ENCODE measurements at regions not wholly inside any gene's neighbourhood (a gene's known extent, or its start where the extent isn't known, plus 50 kb on each side); places are given as distances from the start of the nearest gene placed in this dataset.
"Not testable (repeated sequence)": the region's sequence is repeated elsewhere in the genome, so short reads cannot be mapped to it uniquely, and the experiment has no call there.

- no peak for DNase-seq (ENCODE audit: low spot score in 2 of 2)
- H3K4me1 Mint-ChIP-seq: peaks cover 18% of the 10 kb centered on the region
- H3K27me3 Mint-ChIP-seq: no peaks in the 10 kb centered on the region
- no peaks in the 10 kb centered on the region for H3K9me3 Mint-ChIP-seq
- H3K36me3 Mint-ChIP-seq: no peaks in the 10 kb centered on the region
- no peak overlapping the region for H3K27ac Mint-ChIP-seq
- no peak overlapping the region for H3K4me3 Mint-ChIP-seq
- ATAC-seq (ENCODE audit: low read depth): no peak
Measured at GRCh38 chr6:134434019-134434942, 116.4 kb upstream of the SGK1 start.

- no peak overlapping the region for H3K4me3 Mint-ChIP-seq
- no peaks in the 10 kb centered on the region for H3K9me3 Mint-ChIP-seq
- no peaks in the 10 kb centered on the region for H3K36me3 Mint-ChIP-seq
- peaks cover 12% of the 10 kb centered on the region for H3K4me1 Mint-ChIP-seq
- DNase-seq (ENCODE audit: low spot score in 2 of 2) (no peak), ATAC-seq (ENCODE audit: low read depth) (no peak)
- no peaks in the 10 kb centered on the region for H3K27me3 Mint-ChIP-seq
- H3K27ac Mint-ChIP-seq: no peak overlapping the region
Measured at GRCh38 chr6:134432036-134432435, 114.1 kb upstream of the SGK1 start.

- ATAC-seq (ENCODE audit: low read depth): no peak
- DNase-seq (ENCODE audit: low spot score in 2 of 2): no peak
- Mint-ChIP-seq H3K27ac (no peak overlapping the region), H3K36me3 (no peaks in the 10 kb centered on the region), H3K27me3 (no peaks in the 10 kb centered on the region), H3K9me3 (no peaks in the 10 kb centered on the region), H3K4me1 (peaks cover 10% of the 10 kb centered on the region), H3K4me3 (no peak overlapping the region)
Measured at GRCh38 chr6:134431421-134431859, 113.5 kb upstream of the SGK1 start.

DNA sequence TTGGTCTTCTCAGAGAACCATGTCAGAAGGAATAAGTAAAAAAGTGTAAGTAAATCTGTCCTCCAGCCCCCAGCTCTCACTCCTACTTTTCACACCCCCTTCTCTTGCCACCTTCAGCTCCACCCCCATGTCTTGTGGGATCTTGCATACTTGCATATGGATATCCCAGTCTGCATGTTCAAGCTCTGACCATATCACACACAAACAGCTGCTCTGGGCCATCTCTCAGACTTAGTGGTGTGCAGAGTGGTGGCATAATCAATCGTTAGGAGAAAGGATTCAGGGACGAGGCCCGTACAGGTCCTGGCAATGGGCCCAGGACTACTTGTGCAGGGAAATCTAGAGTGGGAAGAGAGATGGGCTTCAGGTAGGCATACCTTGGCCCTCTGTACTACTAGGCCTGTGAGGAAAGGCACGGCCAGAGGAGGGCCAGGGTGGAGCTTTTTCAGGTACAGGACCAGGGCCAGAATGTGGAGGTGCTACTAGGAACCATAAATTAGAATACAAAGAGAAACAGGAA lies 112.0 kb upstream of the SGK1 start:
- no peak overlapping the region for H3K4me3 Mint-ChIP-seq
- peaks cover 3% of the 10 kb centered on the region for H3K4me1 Mint-ChIP-seq
- no peaks in the 10 kb centered on the region for H3K27me3 Mint-ChIP-seq
- no peaks in the 10 kb centered on the region for H3K36me3 Mint-ChIP-seq
- H3K9me3 Mint-ChIP-seq: no peaks in the 10 kb centered on the region
- ATAC-seq (ENCODE audit: low read depth) (no peak), DNase-seq (ENCODE audit: low spot score in 2 of 2) (no peak)
- H3K27ac Mint-ChIP-seq: no peak overlapping the region

- no peaks in the 10 kb centered on the region for H3K9me3 Mint-ChIP-seq
- H3K27ac Mint-ChIP-seq: no peak overlapping the region
- no peaks in the 10 kb centered on the region for H3K36me3 Mint-ChIP-seq
- ATAC-seq (ENCODE audit: low read depth) (no peak), DNase-seq (ENCODE audit: low spot score in 2 of 2) (no peak)
- H3K4me3 Mint-ChIP-seq: no peak overlapping the region
- no peaks in the 10 kb centered on the region for H3K27me3 Mint-ChIP-seq
- H3K4me1 Mint-ChIP-seq: peaks cover 6% of the 10 kb centered on the region
Measured at GRCh38 chr6:134427721-134428120, 109.8 kb upstream of the SGK1 start.

- peaks cover 6% of the 10 kb centered on the region for H3K4me1 Mint-ChIP-seq
- H3K9me3 Mint-ChIP-seq: no peaks in the 10 kb centered on the region
- H3K27ac Mint-ChIP-seq: no peak overlapping the region
- DNase-seq (ENCODE audit: low spot score in 2 of 2) (no peak), ATAC-seq (ENCODE audit: low read depth) (no peak)
- no peak overlapping the region for H3K4me3 Mint-ChIP-seq
- no peaks in the 10 kb centered on the region for H3K27me3 Mint-ChIP-seq
- no peaks in the 10 kb centered on the region for H3K36me3 Mint-ChIP-seq
Measured at GRCh38 chr6:134426623-134427022, 108.7 kb upstream of the SGK1 start.

- not testable (repeated sequence) for ATAC-seq (ENCODE audit: low read depth); H3K4me1 Mint-ChIP-seq; H3K27me3 Mint-ChIP-seq; H3K27ac Mint-ChIP-seq; H3K9me3 Mint-ChIP-seq; DNase-seq (ENCODE audit: low spot score in 2 of 2); H3K36me3 Mint-ChIP-seq; H3K4me3 Mint-ChIP-seq
Measured at GRCh38 chr6:134425917-134426316, 108.0 kb upstream of the SGK1 start.

- Mint-ChIP-seq H3K36me3 (no peaks in the 10 kb centered on the region), H3K4me3 (no peak overlapping the region), H3K27ac (no peak overlapping the region), H3K9me3 (no peaks in the 10 kb centered on the region), H3K4me1 (peaks cover 6% of the 10 kb centered on the region), H3K27me3 (no peaks in the 10 kb centered on the region)
- ATAC-seq (ENCODE audit: low read depth) (no peak), DNase-seq (ENCODE audit: low spot score in 2 of 2) (no peak)
Measured at GRCh38 chr6:134425513-134425912, 107.6 kb upstream of the SGK1 start.

DNA sequence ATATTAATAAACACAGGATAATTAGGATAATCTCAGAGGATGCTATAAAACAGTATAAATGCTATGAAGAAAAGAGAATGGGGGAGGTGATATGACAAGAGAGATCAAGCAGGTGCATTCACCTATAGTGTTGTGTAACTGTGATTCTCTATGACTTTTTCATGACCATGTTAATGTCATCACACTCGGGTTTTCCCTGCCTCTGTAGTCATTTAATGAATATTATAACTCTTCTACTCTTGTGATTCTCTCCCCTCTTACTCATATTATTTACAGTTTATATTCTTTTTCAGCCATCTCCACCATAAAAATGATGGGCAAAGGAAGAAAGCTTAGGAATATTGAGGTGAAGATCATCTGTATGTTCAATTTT lies 106.9 kb upstream of the SGK1 start:
- H3K9me3 Mint-ChIP-seq: no peaks in the 10 kb centered on the region
- peaks cover 6% of the 10 kb centered on the region for H3K4me1 Mint-ChIP-seq
- no peak overlapping the region for H3K4me3 Mint-ChIP-seq
- H3K27me3 Mint-ChIP-seq: no peaks in the 10 kb centered on the region
- H3K27ac Mint-ChIP-seq: no peak overlapping the region
- DNase-seq (ENCODE audit: low spot score in 2 of 2) (no peak), ATAC-seq (ENCODE audit: low read depth) (no peak)
- H3K36me3 Mint-ChIP-seq: no peaks in the 10 kb centered on the region

GRCh38 chr6:134424165-134424797 lies 106.4 kb upstream of the SGK1 start:
- Mint-ChIP-seq H3K9me3 (no peaks in the 10 kb centered on the region), H3K4me3 (no peak overlapping the region), H3K4me1 (peaks cover 6% of the 10 kb centered on the region), H3K36me3 (no peaks in the 10 kb centered on the region), H3K27me3 (no peaks in the 10 kb centered on the region), H3K27ac (no peak overlapping the region)
- DNase-seq (ENCODE audit: low spot score in 2 of 2) (no peak), ATAC-seq (ENCODE audit: low read depth) (no peak)

GRCh38 chr6:134422426-134423231 lies 104.7 kb upstream of the SGK1 start:
- H3K9me3 Mint-ChIP-seq: no peaks in the 10 kb centered on the region
- no peaks in the 10 kb centered on the region for H3K36me3 Mint-ChIP-seq
- DNase-seq (ENCODE audit: low spot score in 2 of 2) (no peak), ATAC-seq (ENCODE audit: low read depth) (no peak)
- no peak overlapping the region for H3K27ac Mint-ChIP-seq
- H3K4me1 Mint-ChIP-seq: peaks cover 6% of the 10 kb centered on the region
- H3K4me3 Mint-ChIP-seq: no peak overlapping the region
- no peaks in the 10 kb centered on the region for H3K27me3 Mint-ChIP-seq

DNA sequence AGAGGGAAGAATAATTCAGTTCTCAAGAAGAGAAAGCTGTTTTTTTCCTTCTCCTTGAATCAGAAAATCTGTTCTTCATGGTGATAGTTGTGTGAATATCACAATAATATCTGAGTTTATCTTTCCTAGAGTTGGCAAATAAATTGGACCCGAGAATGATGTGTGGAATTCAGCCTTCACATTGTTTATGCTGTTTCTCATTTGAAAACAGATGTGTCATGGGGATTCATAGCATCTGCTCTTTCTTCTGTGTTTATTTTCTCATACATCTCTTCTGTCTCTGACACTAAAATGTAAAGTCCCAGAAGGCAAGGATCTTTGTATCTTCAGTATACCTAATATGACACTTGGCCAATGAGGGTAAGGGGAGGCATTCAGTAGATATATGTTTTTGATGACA lies 103.6 kb upstream of the SGK1 start:
- ATAC-seq (ENCODE audit: low read depth) (no peak), DNase-seq (ENCODE audit: low spot score in 2 of 2) (no peak)
- H3K4me3 Mint-ChIP-seq: no peak overlapping the region
- no peaks in the 10 kb centered on the region for H3K36me3 Mint-ChIP-seq
- peaks cover 5% of the 10 kb centered on the region for H3K4me1 Mint-ChIP-seq
- H3K27me3 Mint-ChIP-seq: no peaks in the 10 kb centered on the region
- no peak overlapping the region for H3K27ac Mint-ChIP-seq
- no peaks in the 10 kb centered on the region for H3K9me3 Mint-ChIP-seq

- Mint-ChIP-seq H3K4me1 (peaks cover 4% of the 10 kb centered on the region), H3K27ac (no peak overlapping the region), H3K4me3 (no peak overlapping the region), H3K36me3 (no peaks in the 10 kb centered on the region), H3K27me3 (no peaks in the 10 kb centered on the region), H3K9me3 (no peaks in the 10 kb centered on the region)
- no peak for DNase-seq (ENCODE audit: low spot score in 2 of 2)
- no peak for ATAC-seq (ENCODE audit: low read depth)
Measured at GRCh38 chr6:134420614-134421181, 102.8 kb upstream of the SGK1 start.

DNA sequence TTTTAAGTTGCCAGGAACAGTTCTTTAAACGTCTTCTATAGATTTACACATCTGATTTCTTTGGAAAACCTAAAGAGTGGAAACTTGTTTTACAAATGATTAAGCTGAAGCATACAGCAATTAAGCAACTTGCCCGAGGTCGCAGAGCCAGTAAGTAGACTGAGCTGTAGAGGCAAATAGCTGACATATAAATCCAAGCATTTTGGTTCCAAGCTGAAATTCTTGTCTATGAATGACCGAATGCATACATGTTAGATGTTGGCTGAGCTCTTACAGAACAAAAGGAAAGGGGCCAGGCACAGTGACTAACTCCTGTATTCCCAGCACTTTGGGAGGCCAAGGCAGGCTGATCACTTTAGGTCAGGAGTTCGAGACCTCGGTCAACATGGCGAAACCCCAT lies 101.8 kb upstream of the SGK1 start:
- no peaks in the 10 kb centered on the region for H3K9me3 Mint-ChIP-seq
- H3K27ac Mint-ChIP-seq: no peak overlapping the region
- H3K36me3 Mint-ChIP-seq: no peaks in the 10 kb centered on the region

More for the DNA sequence above, 101.8 kb upstream of the SGK1 start:
- DNase-seq (ENCODE audit: low spot score in 2 of 2) (no peak), ATAC-seq (ENCODE audit: low read depth) (no peak)
- no peak overlapping the region for H3K4me3 Mint-ChIP-seq
- H3K27me3 Mint-ChIP-seq: no peaks in the 10 kb centered on the region
- peaks cover 12% of the 10 kb centered on the region for H3K4me1 Mint-ChIP-seq

Measured in memory B cell (primary cell).